Keratinocyte (primary cell): ENCODE measurements at regions not wholly inside any gene's neighbourhood (a gene's known extent, or its start where the extent isn't known, plus 50 kb on each side); places are given as distances from the start of the nearest gene placed in this dataset.

Experiments
- DNase-seq: peaks from one replicate; pipeline ENCODE4 v3.0.0-alpha.2; 2011; ENCODE audit warnings: low read depth, missing footprints, low spot score
- FAIRE-seq: peaks from 2 replicates; lab custom pipeline; 2011; peaks lifted over from hg19 to GRCh38; lab: Jason Lieb, UNC
- H2AFZ ChIP-seq: 2 replicates; pipeline ENCODE4 v1.6.0; 2012; ENCODE audit warnings: low read length, control low read depth, inconsistent platforms; ENCODE audit not compliant: control insufficient read depth
- H3K27ac ChIP-seq: 2 replicates; pipeline ENCODE4 v1.5.1; 2011; ENCODE audit warnings: low read length; ENCODE audit not compliant: control insufficient read depth, insufficient read depth
- H3K27me3 ChIP-seq: 3 replicates; pipeline ENCODE4 v1.6.0; 2011; ENCODE audit warnings: low read length; ENCODE audit not compliant: control insufficient read depth, insufficient read depth; ENCODE audit errors: extremely low read depth
- H3K36me3 ChIP-seq, 2 experiments: 2 replicates in 1 of 2; 3 replicates in 1 of 2; pipeline ENCODE4 v1.5.1; 2011; ENCODE audit warnings: low read length in 2 of 2, mild to moderate bottlenecking in 1 of 2; ENCODE audit not compliant: control insufficient read depth in 2 of 2, insufficient read depth in 2 of 2; ENCODE audit errors: extremely low read depth in 1 of 2
- H3K4me1 ChIP-seq: 3 replicates; pipeline ENCODE4 v1.5.1; 2011; ENCODE audit warnings: low read length; ENCODE audit not compliant: control insufficient read depth, insufficient read depth; ENCODE audit errors: extremely low read depth
- H3K4me2 ChIP-seq: 3 replicates; pipeline ENCODE4 v1.6.0; 2011; ENCODE audit warnings: low read depth, low read length; ENCODE audit not compliant: control insufficient read depth, insufficient read depth; ENCODE audit errors: extremely low read depth
- H3K4me3 ChIP-seq, 3 experiments: fragments of 200-600 bp in 1 of 3; sonication (generic) in 1 of 3; 2 replicates in 2 of 3; 3 replicates in 1 of 3; pipeline ENCODE4 v1.5.1; 2011 to 2016; ENCODE audit warnings: low read length in 3 of 3, mild to moderate bottlenecking in 3 of 3, control low read depth in 2 of 3, inconsistent platforms in 1 of 3, low read depth in 1 of 3, mixed read lengths in 1 of 3, mixed run types in 1 of 3, moderate library complexity in 1 of 3; ENCODE audit not compliant: control insufficient read depth in 2 of 3, insufficient read depth in 2 of 3; ENCODE audit errors: extremely low read depth in 1 of 3
- H3K79me2 ChIP-seq: 2 replicates; pipeline ENCODE4 v1.6.0; 2012; ENCODE audit warnings: low read length; ENCODE audit not compliant: control insufficient read depth, insufficient read depth
- H3K9ac ChIP-seq: 3 replicates; pipeline ENCODE4 v1.6.0; 2011; ENCODE audit warnings: low read length; ENCODE audit not compliant: control insufficient read depth, insufficient read depth; ENCODE audit errors: extremely low read depth
- H3K9me1 ChIP-seq: 3 replicates; pipeline ENCODE4 v1.6.0; 2011; ENCODE audit warnings: low read length; ENCODE audit not compliant: control insufficient read depth, insufficient read depth; ENCODE audit errors: extremely low read depth
- H3K9me3 ChIP-seq: 2 replicates; pipeline ENCODE4 v1.5.1; 2012; ENCODE audit warnings: low read depth, low read length; ENCODE audit not compliant: control insufficient read depth
- H4K20me1 ChIP-seq: 3 replicates; pipeline ENCODE4 v1.6.0; 2011; ENCODE audit warnings: low read length; ENCODE audit not compliant: control insufficient read depth, insufficient read depth; ENCODE audit errors: extremely low read depth
- EZH2 ChIP-seq: IDR thresholded peaks from one replicate; pipeline ENCODE4 v1.6.1; 2012; ENCODE audit warnings: inconsistent platforms, mild to moderate bottlenecking, low read length, moderate library complexity
- dilution Hi-C: fragments of 300-500 bp; cut with MboI; formaldehyde crosslinking; loops from one replicate; pipeline ENCODE4 v1.7.0; 2020; ENCODE audit warnings: low sequenced_read_pairs; ENCODE audit not compliant: extremely low pct_ligation_motif_present
- TF ChIP-seq, protein P1 (sequence below), 3 experiments: IDR thresholded peaks in 1 of 3; conservative IDR thresholded peaks in 1 of 3; optimal IDR thresholded peaks in 1 of 3; 2 replicates in 2 of 3; 3 replicates in 1 of 3; pipeline versions ENCODE3 to v1.5.1; 2011; ENCODE audit warnings: low read length in 3 of 3, mild to moderate bottlenecking in 3 of 3, moderate library complexity in 2 of 3, control low read depth in 1 of 3, inconsistent platforms in 1 of 3; ENCODE audit not compliant: insufficient read depth in 2 of 3; ENCODE audit errors: extremely low read depth in 1 of 3

DNA sequence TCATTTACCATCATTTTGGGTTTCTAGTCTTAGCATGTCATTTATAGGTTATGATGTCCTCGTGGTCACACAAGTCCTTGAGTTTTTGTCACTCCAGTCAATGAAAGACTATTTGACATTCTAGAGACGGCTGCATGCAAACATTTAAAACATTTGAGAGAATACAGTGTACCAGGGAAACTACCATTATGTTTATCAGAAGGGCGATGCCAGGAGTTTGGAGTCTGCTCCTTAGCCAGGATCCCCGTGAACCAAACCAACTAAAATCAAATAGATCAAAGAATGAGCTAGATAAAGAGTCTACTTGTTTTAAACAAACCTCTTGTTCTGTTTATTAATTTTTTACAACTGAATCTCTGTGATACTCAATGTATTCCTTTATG, 122.6 kb downstream of the OLIG3 start:
- DNase-seq (no peak), FAIRE-seq (no peak)
- Histone ChIP-seq H3K9ac (no peak overlapping the region), H3K4me1 (no peaks in the 10 kb centered on the region), H3K27me3 (no peaks in the 10 kb centered on the region), H4K20me1 (no peaks in the 10 kb centered on the region), H3K4me3 (no peak overlapping the region), H2AFZ (no peak overlapping the region), H3K4me2 (no peak overlapping the region), H3K9me3 (no peaks in the 10 kb centered on the region), H3K79me2 (no peaks in the 10 kb centered on the region), H3K36me3 (no peaks in the 10 kb centered on the region), H3K9me1 (no peaks in the 10 kb centered on the region), H3K27ac (no peak overlapping the region)
- dilution Hi-C loops, result no loop called here
- TF ChIP-seq, protein P1, sequence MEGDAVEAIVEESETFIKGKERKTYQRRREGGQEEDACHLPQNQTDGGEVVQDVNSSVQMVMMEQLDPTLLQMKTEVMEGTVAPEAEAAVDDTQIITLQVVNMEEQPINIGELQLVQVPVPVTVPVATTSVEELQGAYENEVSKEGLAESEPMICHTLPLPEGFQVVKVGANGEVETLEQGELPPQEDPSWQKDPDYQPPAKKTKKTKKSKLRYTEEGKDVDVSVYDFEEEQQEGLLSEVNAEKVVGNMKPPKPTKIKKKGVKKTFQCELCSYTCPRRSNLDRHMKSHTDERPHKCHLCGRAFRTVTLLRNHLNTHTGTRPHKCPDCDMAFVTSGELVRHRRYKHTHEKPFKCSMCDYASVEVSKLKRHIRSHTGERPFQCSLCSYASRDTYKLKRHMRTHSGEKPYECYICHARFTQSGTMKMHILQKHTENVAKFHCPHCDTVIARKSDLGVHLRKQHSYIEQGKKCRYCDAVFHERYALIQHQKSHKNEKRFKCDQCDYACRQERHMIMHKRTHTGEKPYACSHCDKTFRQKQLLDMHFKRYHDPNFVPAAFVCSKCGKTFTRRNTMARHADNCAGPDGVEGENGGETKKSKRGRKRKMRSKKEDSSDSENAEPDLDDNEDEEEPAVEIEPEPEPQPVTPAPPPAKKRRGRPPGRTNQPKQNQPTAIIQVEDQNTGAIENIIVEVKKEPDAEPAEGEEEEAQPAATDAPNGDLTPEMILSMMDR (optimal IDR thresholded peaks at IDR 0.05 in 1 of 3, IDR thresholded peaks at IDR 0.05 in 1 of 3, conservative IDR thresholded peaks at IDR 0.05 in 1 of 3; ENCODE audit: extremely low read depth in 1 of 3, insufficient read depth in 2 of 3, low read length in 3 of 3), result no peak
- TF ChIP-seq EZH2, result no peak

DNA sequence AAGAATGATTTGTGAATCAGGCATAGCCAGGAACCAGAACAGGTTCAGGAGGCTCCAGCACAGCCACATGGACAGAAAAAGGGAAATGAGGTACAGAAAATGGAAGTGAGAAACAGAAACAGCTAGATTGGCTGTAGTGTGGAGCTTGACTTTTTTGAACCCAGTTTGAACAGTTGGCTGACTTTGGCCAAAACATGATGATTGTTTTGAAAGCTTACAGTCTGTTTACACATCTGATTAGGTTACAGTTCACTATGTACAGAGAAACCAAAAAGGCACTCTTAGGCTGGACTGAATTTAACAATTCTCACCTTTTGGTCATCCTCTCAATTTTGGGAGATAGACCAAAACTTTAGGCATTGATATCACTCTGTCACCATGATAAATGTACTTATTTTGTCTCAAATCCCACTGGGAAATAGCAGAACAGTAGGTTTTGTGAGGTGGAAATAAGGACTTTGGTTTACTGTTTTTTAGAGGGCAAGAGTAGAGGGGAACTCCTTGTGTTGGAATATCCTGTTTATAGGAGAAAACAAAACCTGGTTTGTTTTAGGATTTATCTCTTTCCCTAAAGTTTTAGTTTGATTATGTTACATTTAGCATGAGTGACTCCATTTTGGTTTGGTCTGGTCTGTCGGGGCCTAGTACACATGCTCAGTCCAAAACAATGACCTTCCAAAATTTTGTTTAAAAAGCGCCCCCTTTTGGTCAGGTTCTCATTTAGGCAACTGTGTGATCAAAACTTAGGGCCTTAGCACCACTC, 123.1 kb downstream of the OLIG3 start:
- H3K9ac ChIP-seq, result no peak overlapping the region
- no peaks in the 10 kb centered on the region for H3K9me1 ChIP-seq
- no peak overlapping the region for H2AFZ ChIP-seq
- H3K36me3 ChIP-seq, result no peaks in the 10 kb centered on the region
- TF ChIP-seq, protein P1 (optimal IDR thresholded peaks at IDR 0.05 in 1 of 3, IDR thresholded peaks at IDR 0.05 in 1 of 3, conservative IDR thresholded peaks at IDR 0.05 in 1 of 3; ENCODE audit: extremely low read depth in 1 of 3, insufficient read depth in 2 of 3, low read length in 3 of 3), result no peak
- no peak for TF ChIP-seq EZH2
- DNase-seq (no peak), FAIRE-seq (no peak)
- dilution Hi-C loops, result no loop called here
- H3K79me2 ChIP-seq, result no peaks in the 10 kb centered on the region
- no peak overlapping the region for H3K27ac ChIP-seq
- H3K4me3 ChIP-seq, result no peak overlapping the region
- H3K9me3 ChIP-seq, result no peaks in the 10 kb centered on the region
- no peaks in the 10 kb centered on the region for H3K4me1 ChIP-seq
- no peaks in the 10 kb centered on the region for H3K27me3 ChIP-seq
- no peaks in the 10 kb centered on the region for H4K20me1 ChIP-seq
- no peak overlapping the region for H3K4me2 ChIP-seq
